ENCODE measurements at regions not wholly inside any gene's neighbourhood (a gene's known extent, or its start where the extent isn't known, plus 50 kb on each side); places are given as distances from the start of the nearest gene placed in this dataset.

DNA sequence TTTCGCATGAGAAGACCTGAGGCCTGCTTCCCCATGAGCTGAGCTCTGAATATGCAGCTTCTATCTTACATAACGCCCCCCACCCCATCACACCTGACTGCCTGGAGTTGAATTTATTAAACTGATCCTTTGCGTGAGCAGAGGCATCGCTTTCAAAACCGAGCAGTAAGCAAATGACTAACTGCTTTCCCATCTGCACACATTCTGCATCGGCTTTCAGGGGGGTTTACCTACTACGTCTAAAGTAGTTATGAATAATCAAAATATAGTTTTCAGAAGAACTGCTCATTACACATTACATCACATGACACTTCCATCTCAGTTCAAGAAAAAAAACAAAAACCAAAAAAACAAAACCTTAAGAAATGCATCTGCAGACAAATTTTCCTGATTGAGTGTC, 54.7 kb upstream of the EGR2 start:
- no peak for DNase-seq (ENCODE audit: low read depth)

DNA sequence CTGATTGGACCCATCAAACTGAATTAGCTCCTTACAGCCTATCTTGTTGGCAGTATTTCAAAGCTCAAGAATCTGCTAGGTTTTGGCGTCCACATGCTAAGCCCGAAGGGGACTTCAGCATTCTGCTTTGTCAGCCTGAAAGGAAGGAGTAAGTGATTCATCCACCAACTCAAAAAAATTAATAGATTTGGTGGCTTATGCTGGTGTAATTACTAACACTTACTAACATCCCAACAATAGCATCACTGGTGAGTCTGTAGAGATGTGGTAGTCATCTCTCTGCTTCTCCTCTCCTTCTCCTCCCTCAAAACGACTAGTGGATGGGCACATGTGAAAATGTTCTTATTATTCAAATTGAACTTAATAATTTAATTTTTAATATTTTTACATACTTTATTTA, 53.8 kb upstream of the EGR2 start:
- no peak for DNase-seq (ENCODE audit: low read depth)

DNA sequence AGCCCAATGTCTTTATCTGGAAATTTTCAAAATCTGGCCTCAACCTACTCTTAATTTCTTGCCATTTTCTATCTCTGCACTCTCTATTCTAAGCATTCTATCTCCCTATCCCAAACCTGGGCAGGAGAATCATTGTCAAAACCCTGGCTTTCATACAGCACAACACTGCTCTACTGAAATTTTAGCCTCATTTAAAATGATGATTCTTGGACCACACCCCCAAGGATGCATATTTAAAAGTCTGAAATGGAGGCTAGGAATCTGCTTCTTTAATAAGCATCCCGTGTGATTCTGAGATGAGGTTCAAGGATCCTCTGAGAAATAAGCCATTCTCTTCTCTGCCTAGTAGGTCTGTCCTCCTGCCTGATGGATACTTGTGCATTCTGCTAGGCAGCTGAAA, 50.8 kb upstream of the EGR2 start:
- DNase-seq (ENCODE audit: low read depth) = no peak

DNA sequence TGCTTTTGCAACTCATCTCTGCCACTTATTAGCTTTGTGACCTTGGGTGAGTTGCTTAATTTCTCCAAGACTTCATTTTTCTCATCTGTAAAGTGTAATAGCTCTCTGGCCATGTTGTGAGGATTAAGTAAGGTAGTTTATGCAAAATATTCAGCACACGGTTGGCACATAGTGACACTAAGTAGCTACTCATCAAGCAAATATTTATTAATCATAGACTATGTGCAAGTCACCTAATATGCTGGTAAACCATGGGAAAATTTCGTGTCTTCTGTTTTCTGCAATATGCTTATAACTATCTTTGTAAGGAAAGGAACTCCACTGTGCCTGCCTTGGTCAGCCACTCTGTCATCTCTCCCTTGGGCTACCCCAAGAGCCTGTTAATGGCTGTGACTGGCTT, 50.3 kb upstream of the EGR2 start:
- DNase-seq (ENCODE audit: low read depth) = no peak

Data from stimulated activated CD8-positive, alpha-beta memory T cell treated with anti-CD3 and anti-CD28 coated beads, Interleukin-4, amount 100 ng/mL, for 24 hours (primary cell).